ENCODE measurements at regions not wholly inside any gene's neighbourhood (a gene's known extent, or its start where the extent isn't known, plus 50 kb on each side); places are given as distances from the start of the nearest gene placed in this dataset.
"Not testable (repeated sequence)": the region's sequence is repeated elsewhere in the genome, so short reads cannot be mapped to it uniquely, and the experiment has no call there.

DNA sequence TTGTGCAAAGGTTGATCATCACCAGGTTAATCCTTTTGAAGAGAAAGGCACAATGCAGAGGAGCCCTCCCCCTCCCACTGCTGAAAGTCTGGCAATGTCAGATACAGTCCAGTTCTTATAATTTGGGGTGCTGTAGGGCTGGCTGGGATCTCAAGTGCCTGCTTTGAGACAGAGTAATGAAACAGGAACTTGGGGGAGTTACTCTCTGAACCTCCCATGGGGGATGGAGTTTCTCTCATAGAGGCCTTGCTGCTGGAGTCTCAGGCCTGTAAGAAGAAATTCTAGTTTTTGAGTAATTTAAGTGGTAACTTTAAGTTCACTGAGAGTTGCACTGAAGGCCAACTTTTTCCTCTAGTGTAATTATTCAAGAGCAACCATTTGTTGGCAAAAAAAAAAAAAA lies 410.5 kb downstream of the KCNRG start:
- FAIRE-seq = no peak

GRCh38 chr13:50426927-50427326 lies 411.7 kb downstream of the KCNRG start:
- no peak for FAIRE-seq

DNA sequence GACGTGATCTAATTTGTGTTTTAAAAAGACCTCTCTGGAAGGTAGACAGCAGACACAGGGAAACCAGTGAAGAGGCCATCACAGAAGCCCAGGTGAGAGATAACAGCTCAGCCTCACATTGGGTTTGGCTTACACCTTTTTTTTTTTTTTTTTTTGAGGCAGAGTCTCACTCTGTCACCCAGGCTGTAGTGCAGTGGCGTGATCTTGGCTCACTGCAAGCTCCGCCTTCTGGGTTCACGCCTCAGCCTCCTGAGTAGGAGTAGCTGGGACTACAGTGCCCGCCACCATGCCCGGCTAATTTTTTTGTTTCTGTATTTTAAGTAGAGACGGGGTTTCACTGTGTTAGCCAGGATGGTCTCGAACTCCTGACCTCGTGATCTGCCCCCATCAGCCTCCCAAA lies 412.3 kb downstream of the KCNRG start:
- FAIRE-seq = not testable (repeated sequence)

- no peak for FAIRE-seq
Measured at GRCh38 chr13:50428183-50428877, 413.1 kb downstream of the KCNRG start.

GRCh38 chr13:50435011-50435410 lies 408.5 kb downstream of the DLEU7 start:
- no peak for FAIRE-seq

DNA sequence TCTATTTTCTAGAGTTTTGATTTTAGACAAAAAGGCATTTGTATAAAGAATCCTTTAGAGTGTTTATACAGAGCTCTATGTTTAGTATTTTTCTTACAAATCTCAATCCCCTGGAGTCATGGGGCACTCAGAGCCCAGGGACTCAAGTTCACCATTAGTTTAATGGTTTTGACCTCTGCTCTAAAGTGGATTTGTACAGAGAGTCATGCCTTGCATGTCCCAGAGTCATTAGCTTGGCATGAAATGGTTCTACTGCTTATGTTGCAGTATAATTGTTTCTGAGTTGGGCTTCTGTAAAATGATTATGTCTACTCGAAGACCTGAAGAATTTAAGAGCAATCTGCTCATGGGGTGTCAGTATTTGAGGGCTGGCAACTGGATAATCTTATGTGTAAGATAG lies 406.2 kb downstream of the DLEU7 start:
- no peak for FAIRE-seq

DNA sequence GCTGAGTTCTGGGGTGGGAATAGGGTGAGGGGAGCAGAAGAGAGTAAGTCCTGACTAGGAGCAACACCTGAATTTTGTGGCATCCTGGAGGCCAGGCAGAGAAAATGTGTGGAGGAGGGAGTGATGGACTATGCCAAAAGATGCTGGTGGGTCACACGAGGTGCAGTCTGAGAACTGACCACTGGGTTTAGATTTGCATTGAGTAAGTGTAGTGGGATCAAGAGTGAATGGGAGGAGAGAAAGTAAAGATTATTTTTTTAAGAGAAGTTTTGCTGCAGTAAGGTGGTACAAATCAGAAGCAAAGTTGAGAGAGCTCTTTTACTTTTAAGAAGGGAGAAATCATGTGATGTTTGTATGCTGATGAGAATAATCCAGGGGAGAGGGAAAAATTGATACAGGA lies 405.1 kb downstream of the DLEU7 start:
- no peak for FAIRE-seq

DNA sequence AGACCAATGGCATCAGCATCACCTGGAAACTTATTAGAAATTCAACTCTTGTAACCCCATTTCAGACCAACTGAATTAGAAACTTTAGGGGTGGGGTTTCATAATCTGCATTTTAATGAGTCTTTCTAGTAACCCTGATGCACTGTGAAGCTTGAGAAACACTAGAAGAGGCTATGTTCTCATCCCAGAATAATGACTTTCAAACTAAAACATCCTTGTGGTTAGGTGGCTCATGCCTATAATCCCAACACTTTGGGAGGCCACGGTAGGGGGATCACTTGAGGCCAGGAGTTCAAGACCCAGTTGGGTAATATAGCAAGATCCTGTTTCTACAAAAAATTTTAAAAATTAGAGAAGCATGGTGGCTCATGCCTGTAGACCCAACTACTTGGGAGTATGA lies 402.4 kb downstream of the DLEU7 start:
- no peak for FAIRE-seq

DNA sequence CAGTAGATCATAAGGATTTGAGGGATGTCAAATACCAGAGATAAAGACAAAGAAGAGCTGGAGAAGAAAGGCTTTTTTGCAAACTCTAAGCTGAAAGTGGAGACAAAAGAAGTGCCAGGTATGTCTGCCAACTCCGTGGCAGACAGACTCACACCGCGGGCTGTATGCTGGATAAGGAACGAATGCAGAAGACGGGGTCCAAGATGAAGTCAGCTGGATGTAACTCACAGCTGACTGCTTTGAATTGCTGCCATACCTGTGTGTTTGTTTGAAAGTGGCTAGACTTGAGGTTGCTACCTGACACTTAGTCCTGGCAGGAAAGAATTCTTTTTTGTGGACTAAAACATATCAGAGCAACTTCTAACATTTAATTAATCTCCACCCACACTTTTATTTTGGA lies 398.8 kb downstream of the DLEU7 start:
- FAIRE-seq = no peak

GRCh38 chr13:50446611-50447010 lies 396.9 kb downstream of the DLEU7 start:
- FAIRE-seq = no peak

DNA sequence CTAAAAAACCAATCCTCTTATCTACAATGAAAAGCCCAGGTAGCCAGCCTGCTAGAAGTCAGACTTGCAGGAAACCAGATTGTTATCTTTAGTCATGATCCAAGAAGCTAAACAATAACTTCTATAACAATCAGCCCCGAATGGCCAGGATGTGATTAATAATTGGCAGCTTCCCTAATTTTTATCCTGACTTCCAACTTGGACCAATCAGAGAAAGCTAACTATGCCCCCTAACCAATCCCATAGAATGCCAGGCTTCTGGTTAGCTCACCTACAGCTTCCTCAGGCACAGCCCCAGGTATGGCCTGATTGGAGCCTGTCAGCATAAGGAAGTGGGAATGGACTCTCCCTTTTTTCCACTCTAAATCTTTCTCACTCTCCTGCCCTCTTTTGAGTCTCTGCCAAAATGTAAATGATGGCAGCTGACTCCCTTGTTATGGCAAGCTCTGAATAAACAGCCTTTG lies 394.9 kb downstream of the DLEU7 start:
- FAIRE-seq = no peak

- FAIRE-seq = no peak
Measured at GRCh38 chr13:50449465-50449864, 394.0 kb downstream of the DLEU7 start.

- FAIRE-seq = no peak
Measured at GRCh38 chr13:50450279-50450678, 393.2 kb downstream of the DLEU7 start.

DNA sequence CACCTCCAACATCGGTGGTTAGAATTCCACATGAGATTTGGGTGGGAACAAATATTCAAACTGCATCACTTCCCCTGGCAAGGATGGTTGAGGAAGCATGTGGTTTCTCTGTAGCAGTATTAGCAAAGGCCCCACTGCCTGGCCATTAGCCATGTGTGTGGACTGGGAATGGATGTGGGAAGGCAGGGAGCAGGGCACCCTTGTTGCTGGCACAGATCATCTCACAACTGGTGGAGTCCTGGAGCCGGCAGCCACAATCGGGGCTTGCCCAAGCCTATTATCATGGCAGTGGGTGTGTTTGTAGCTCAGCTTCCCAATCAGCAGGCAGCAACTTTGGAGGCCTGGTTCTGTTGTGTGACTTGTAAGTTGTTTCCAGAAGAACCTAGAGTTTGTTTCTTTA lies 391.9 kb downstream of the DLEU7 start:
- no peak for FAIRE-seq

DNA sequence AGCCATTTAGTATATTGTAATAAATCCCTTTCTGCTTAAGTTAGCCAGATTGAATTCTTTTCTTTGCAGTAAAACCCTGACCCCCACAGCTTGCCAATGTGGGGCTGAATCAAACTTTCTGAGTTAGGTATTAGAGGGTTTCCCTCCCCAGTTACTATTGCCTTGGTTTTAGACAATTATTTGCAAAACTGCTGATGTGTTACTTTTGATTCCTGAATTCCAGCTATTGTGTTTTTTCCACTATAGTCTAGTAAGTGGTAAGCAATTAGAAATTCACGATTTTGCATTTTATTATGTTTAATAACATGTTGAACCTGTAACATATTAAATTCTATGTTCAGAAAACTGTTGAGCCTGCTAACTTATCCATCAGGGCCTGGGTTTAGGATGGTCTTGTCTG lies 391.5 kb downstream of the DLEU7 start:
- no peak for FAIRE-seq

DNA sequence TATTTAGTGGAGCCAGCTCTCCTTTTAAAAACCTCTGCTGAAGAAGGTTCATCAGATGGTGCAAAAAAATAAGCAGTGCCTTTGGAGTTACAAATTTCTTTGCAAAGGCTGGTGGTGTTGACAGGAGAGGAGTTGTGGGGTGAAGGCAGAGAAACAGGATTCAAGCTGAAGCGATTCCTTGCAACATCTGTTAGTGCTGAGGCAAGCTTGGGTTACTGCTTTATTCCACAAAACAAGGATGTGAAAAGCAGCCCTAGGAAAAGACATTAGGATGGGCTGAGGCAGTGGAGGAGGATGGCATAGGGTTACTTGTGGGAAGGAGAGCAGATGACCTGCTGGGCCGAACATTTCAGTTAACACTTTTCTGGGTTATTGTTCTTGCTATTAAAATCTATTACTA lies 390.7 kb downstream of the DLEU7 start:
- no peak for FAIRE-seq

- FAIRE-seq = no peak
Measured at GRCh38 chr13:50453188-50453587, 390.3 kb downstream of the DLEU7 start.

- FAIRE-seq = no peak
Measured at GRCh38 chr13:50456111-50456510, 387.4 kb downstream of the DLEU7 start.

- no peak for FAIRE-seq
Measured at GRCh38 chr13:50457415-50458393, 385.8 kb downstream of the DLEU7 start.

- FAIRE-seq = no peak
Measured at GRCh38 chr13:50459046-50459445, 384.4 kb downstream of the DLEU7 start.

GRCh38 chr13:50459658-50460057 lies 383.8 kb downstream of the DLEU7 start:
- FAIRE-seq = no peak

GRCh38 chr13:50460358-50460757 lies 383.1 kb downstream of the DLEU7 start:
- FAIRE-seq = no peak

GRCh38 chr13:50461189-50461588 lies 382.3 kb downstream of the DLEU7 start:
- no peak for FAIRE-seq

DNA sequence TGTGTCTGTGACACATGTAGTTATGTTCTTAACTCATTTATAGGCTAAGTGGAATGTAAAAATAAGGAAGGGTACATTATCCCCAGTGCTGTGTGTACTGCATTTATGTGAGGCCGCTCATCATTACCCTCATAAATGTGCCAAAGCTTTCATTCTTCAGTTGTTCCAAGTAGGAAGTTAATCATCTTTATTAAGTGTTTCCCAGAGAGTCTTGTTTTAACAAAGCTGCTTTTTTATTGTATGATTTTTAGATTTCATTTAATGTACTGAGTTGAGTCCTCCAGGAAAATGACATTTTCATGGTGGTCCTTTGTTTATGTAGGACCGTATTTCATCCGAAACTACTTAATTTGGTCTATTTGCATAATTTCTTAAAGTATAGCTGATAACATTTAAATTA lies 379.8 kb downstream of the DLEU7 start:
- no peak for FAIRE-seq
